Fibroblast of lung (primary cell): ENCODE measurements at regions not wholly inside any gene's neighbourhood (a gene's known extent, or its start where the extent isn't known, plus 50 kb on each side); places are given as distances from the start of the nearest gene placed in this dataset.

Experiments
- CTCF ChIP-seq, 2 donors: IDR thresholded peaks in 1 of 2; conservative IDR thresholded peaks in 1 of 2; 1 replicate in 1 of 2; 2 replicates in 1 of 2; pipeline ENCODE4 v1.5.1; 2011 to 2012; ENCODE audit warnings: low read length in 2 of 2, control low read depth in 1 of 2, inconsistent platforms in 1 of 2, low read depth in 1 of 2, mild to moderate bottlenecking in 1 of 2
- EZH2 ChIP-seq: IDR thresholded peaks from 2 replicates; pipeline ENCODE4 v1.5.1; 2012; ENCODE audit warnings: low read length, control low read depth, mild to moderate bottlenecking; ENCODE audit errors: missing control alignments

GRCh38 chr12:14099994-14100393, 118.6 kb upstream of the GRIN2B start:
- TF ChIP-seq CTCF (conservative IDR thresholded peaks at IDR 0.05 in 1 of 2, IDR thresholded peaks at IDR 0.05 in 1 of 2; ENCODE audit: low read depth in 1 of 2, low read length in 2 of 2) (no peak), EZH2 (no peak)
